OCI-LY1 (cell line): ENCODE measurements at regions not wholly inside any gene's neighbourhood (a gene's known extent, or its start where the extent isn't known, plus 50 kb on each side); places are given as distances from the start of the nearest gene placed in this dataset.
"Not testable (repeated sequence)": the region's sequence is repeated elsewhere in the genome, so short reads cannot be mapped to it uniquely, and the experiment has no call there.

Experiments
- CTCF ChIP-seq: fragments of 200-600 bp; sonication (generic), shearing (Covaris generic); IDR thresholded peaks from 2 replicates; pipeline ENCODE4 v1.5.1; 2017; ENCODE audit warnings: mild to moderate bottlenecking, antibody characterized with exemption, low read length, moderate library complexity, mixed read lengths
- EZH2 ChIP-seq: fragments of 200-600 bp; sonication (generic), shearing (Covaris generic); IDR thresholded peaks from 2 replicates; pipeline ENCODE4 v1.8.0; 2017; ENCODE audit warnings: borderline replicate concordance, mixed run types, mild to moderate bottlenecking, antibody characterized with exemption, low read length, moderate library complexity, mixed read lengths

DNA sequence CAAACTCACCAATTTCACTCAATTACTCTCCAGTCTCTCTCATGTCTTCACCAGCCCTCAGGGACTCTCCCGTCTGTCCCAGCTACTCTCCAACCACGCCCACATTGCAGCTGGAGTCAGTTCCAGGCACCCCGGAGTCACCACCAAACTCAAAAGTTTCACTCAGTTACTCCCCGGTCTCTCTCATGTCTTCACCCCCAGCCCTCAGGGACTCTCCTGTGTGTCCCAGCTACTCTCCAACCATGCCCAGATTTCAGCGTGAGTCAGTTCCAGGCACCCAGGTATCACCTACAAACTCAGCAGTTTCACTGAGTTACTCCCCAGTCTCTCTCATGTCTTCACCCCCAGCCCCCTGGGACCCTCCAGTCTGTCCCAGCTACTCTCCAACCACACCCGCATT lies 528.8 kb downstream of the CWH43 start:
- not testable (repeated sequence) for TF ChIP-seq CTCF, EZH2
